ENCODE measurements at regions not wholly inside any gene's neighbourhood (a gene's known extent, or its start where the extent isn't known, plus 50 kb on each side); places are given as distances from the start of the nearest gene placed in this dataset.

- no peak for TF ChIP-seq CTCF (IDR thresholded peaks at IDR 0.05)
- TF ChIP-seq EP300 (IDR thresholded peaks at IDR 0.05), result no peak
Observed at GRCh38 chr3:148206446-148206845, 491.3 kb upstream of the AGTR1 start.
